ENCODE measurements at regions not wholly inside any gene's neighbourhood (a gene's known extent, or its start where the extent isn't known, plus 50 kb on each side); places are given as distances from the start of the nearest gene placed in this dataset.

- Histone ChIP-seq H3K4me2 (ENCODE audit: low read length) (no peak overlapping the region), H3K27me3 (ENCODE audit: insufficient read depth, low read length) (no peaks in the 10 kb centered on the region), H2AFZ (ENCODE audit: low read length) (no peak overlapping the region), H3K9ac (ENCODE audit: low read length) (no peak overlapping the region), H3K4me1 (ENCODE audit: insufficient read depth, low read length, severe bottlenecking) (no peaks in the 10 kb centered on the region), H4K20me1 (ENCODE audit: insufficient read depth, low read length) (no peaks in the 10 kb centered on the region), H3K36me3 (ENCODE audit: insufficient read depth, low read length) (no peaks in the 10 kb centered on the region), H3F3A (ENCODE audit: insufficient read depth, low read length) (no peaks in the 10 kb centered on the region), H3K27ac (ENCODE audit: low read depth, low read length, poor library complexity, severe bottlenecking) (no peak overlapping the region), H3K4me3 (ENCODE audit: low read depth, low read length, poor library complexity, severe bottlenecking) (no peak overlapping the region), H3K9me2 (ENCODE audit: low read depth, low read length) (no peaks in the 10 kb centered on the region), H3K9me3 (ENCODE audit: low read length) (no peaks in the 10 kb centered on the region), H3K79me2 (ENCODE audit: insufficient read depth, low read length) (no peaks in the 10 kb centered on the region)
- TF ChIP-seq EZH2 (IDR thresholded peaks at IDR 0.05; ENCODE audit: borderline replicate concordance, low read length) = no peak
- no peak for TF ChIP-seq CTCF (IDR thresholded peaks at IDR 0.05; ENCODE audit: low read length)
Observed at GRCh38 chr9:27714388-27714787, 141.1 kb upstream of the C9orf72 start.

- Histone ChIP-seq H3K9me3 (ENCODE audit: low read length) (no peaks in the 10 kb centered on the region), H3K4me2 (ENCODE audit: low read length) (no peak overlapping the region), H3K9ac (ENCODE audit: low read length) (no peak overlapping the region), H2AFZ (ENCODE audit: low read length) (no peak overlapping the region), H3F3A (ENCODE audit: insufficient read depth, low read length) (no peaks in the 10 kb centered on the region), H3K79me2 (ENCODE audit: insufficient read depth, low read length) (no peaks in the 10 kb centered on the region), H3K27ac (ENCODE audit: low read depth, low read length, poor library complexity, severe bottlenecking) (no peak overlapping the region), H3K4me3 (ENCODE audit: low read depth, low read length, poor library complexity, severe bottlenecking) (no peak overlapping the region), H3K4me1 (ENCODE audit: insufficient read depth, low read length, severe bottlenecking) (no peaks in the 10 kb centered on the region), H3K36me3 (ENCODE audit: insufficient read depth, low read length) (no peaks in the 10 kb centered on the region), H3K27me3 (ENCODE audit: insufficient read depth, low read length) (no peaks in the 10 kb centered on the region), H4K20me1 (ENCODE audit: insufficient read depth, low read length) (no peaks in the 10 kb centered on the region), H3K9me2 (ENCODE audit: low read depth, low read length) (no peaks in the 10 kb centered on the region)
- TF ChIP-seq EZH2 (IDR thresholded peaks at IDR 0.05; ENCODE audit: borderline replicate concordance, low read length) (no peak), CTCF (IDR thresholded peaks at IDR 0.05; ENCODE audit: low read length) (no peak)
Observed at GRCh38 chr9:27715651-27716050, 142.4 kb upstream of the C9orf72 start.

- Histone ChIP-seq H3K4me3 (ENCODE audit: low read depth, low read length, poor library complexity, severe bottlenecking) (no peak overlapping the region), H3K9me3 (ENCODE audit: low read length) (no peaks in the 10 kb centered on the region), H3K4me1 (ENCODE audit: insufficient read depth, low read length, severe bottlenecking) (no peaks in the 10 kb centered on the region), H3K9ac (ENCODE audit: low read length) (no peak overlapping the region), H3K9me2 (ENCODE audit: low read depth, low read length) (no peaks in the 10 kb centered on the region), H4K20me1 (ENCODE audit: insufficient read depth, low read length) (no peaks in the 10 kb centered on the region), H3K27me3 (ENCODE audit: insufficient read depth, low read length) (no peaks in the 10 kb centered on the region), H3K36me3 (ENCODE audit: insufficient read depth, low read length) (no peaks in the 10 kb centered on the region), H3K4me2 (ENCODE audit: low read length) (no peak overlapping the region), H3K27ac (ENCODE audit: low read depth, low read length, poor library complexity, severe bottlenecking) (no peak overlapping the region), H2AFZ (ENCODE audit: low read length) (no peak overlapping the region), H3F3A (ENCODE audit: insufficient read depth, low read length) (no peaks in the 10 kb centered on the region), H3K79me2 (ENCODE audit: insufficient read depth, low read length) (no peaks in the 10 kb centered on the region)
- TF ChIP-seq EZH2 (IDR thresholded peaks at IDR 0.05; ENCODE audit: borderline replicate concordance, low read length) = no peak
- TF ChIP-seq CTCF (IDR thresholded peaks at IDR 0.05; ENCODE audit: low read length) = no peak
Observed at GRCh38 chr9:27717991-27718390, 144.7 kb upstream of the C9orf72 start.
